ENCODE measurements at regions not wholly inside any gene's neighbourhood (a gene's known extent, or its start where the extent isn't known, plus 50 kb on each side); places are given as distances from the start of the nearest gene placed in this dataset.

DNA sequence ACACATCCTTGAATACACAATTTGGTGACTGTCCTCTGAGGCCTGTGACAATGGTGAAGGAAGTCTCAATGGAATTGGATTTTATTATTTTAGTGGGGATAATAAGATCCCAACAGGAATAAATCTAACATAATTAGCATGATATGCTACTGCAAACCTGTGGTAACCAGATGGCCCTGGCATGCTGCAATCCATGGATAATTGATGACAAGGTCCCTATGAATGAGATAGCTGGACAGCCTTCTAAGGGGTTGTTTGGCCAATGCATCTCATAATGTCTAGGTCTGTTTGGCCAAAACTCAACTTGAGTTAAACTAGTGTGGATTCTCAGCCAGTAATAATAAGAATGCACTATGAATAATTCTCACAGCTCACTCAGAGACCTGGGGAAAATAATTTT lies 145.3 kb upstream of the GALNTL6 start:
- Histone ChIP-seq H3K9me3 (ENCODE audit: control insufficient read depth, low read depth, low read length) (no peaks in the 10 kb centered on the region), H3K36me3 (ENCODE audit: control insufficient read depth in 2 of 2, extremely low read depth in 1 of 2, insufficient read depth in 2 of 2, low read length in 2 of 2) (no peaks in the 10 kb centered on the region), H3K9ac (ENCODE audit: control insufficient read depth, extremely low read depth, insufficient read depth, low read length) (no peak overlapping the region), H3K4me3 (ENCODE audit: control insufficient read depth in 2 of 3, extremely low read depth in 1 of 3, insufficient read depth in 2 of 3, low read depth in 1 of 3, low read length in 3 of 3) (no peak overlapping the region), H3K27ac (ENCODE audit: control insufficient read depth, insufficient read depth, low read length) (no peak overlapping the region), H3K4me1 (ENCODE audit: control insufficient read depth, extremely low read depth, insufficient read depth, low read length) (no peaks in the 10 kb centered on the region), H2AFZ (ENCODE audit: control insufficient read depth, low read length) (no peak overlapping the region), H3K79me2 (ENCODE audit: control insufficient read depth, insufficient read depth, low read length) (no peaks in the 10 kb centered on the region), H3K27me3 (ENCODE audit: control insufficient read depth, extremely low read depth, insufficient read depth, low read length) (no peaks in the 10 kb centered on the region), H4K20me1 (ENCODE audit: control insufficient read depth, extremely low read depth, insufficient read depth, low read length) (no peaks in the 10 kb centered on the region), H3K9me1 (ENCODE audit: control insufficient read depth, extremely low read depth, insufficient read depth, low read length) (no peaks in the 10 kb centered on the region), H3K4me2 (ENCODE audit: control insufficient read depth, extremely low read depth, insufficient read depth, low read depth, low read length) (no peak overlapping the region)
- TF ChIP-seq EZH2 (IDR thresholded peaks at IDR 0.05; ENCODE audit: low read length) = no peak
- TF ChIP-seq, protein P1, sequence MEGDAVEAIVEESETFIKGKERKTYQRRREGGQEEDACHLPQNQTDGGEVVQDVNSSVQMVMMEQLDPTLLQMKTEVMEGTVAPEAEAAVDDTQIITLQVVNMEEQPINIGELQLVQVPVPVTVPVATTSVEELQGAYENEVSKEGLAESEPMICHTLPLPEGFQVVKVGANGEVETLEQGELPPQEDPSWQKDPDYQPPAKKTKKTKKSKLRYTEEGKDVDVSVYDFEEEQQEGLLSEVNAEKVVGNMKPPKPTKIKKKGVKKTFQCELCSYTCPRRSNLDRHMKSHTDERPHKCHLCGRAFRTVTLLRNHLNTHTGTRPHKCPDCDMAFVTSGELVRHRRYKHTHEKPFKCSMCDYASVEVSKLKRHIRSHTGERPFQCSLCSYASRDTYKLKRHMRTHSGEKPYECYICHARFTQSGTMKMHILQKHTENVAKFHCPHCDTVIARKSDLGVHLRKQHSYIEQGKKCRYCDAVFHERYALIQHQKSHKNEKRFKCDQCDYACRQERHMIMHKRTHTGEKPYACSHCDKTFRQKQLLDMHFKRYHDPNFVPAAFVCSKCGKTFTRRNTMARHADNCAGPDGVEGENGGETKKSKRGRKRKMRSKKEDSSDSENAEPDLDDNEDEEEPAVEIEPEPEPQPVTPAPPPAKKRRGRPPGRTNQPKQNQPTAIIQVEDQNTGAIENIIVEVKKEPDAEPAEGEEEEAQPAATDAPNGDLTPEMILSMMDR (optimal IDR thresholded peaks at IDR 0.05 in 1 of 3, IDR thresholded peaks at IDR 0.05 in 1 of 3, conservative IDR thresholded peaks at IDR 0.05 in 1 of 3; ENCODE audit: extremely low read depth in 1 of 3, insufficient read depth in 2 of 3, low read length in 3 of 3) = no peak
- no peak for FAIRE-seq
- no peak for DNase-seq (ENCODE audit: low read depth, low spot score)
- dilution Hi-C loops (cut with MboI; ENCODE audit: extremely low pct_ligation_motif_present, low sequenced_read_pairs) = no loop called here

DNA sequence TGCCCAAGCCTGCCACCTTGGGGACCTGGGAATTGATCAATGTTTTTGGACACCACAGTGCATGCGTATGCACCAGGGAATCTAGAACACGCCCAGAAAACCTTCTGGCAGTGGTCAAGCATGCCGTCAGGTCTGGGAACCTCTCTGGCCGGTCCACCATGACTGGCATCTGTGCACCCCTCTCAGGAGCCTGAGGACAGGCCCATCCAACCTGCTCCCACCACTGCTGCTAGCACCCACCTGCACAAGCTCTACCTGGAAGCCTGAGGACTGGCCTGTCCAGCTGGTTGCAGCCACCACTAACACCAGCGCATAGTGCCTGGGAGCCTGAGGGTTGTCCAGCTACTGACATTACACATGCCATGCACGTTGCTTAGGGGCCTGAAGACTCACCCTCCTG lies 162.1 kb upstream of the GALNTL6 start:
- H3K9me3 ChIP-seq (ENCODE audit: control insufficient read depth, low read depth, low read length) = no peaks in the 10 kb centered on the region
- no peaks in the 10 kb centered on the region for H3K27me3 ChIP-seq (ENCODE audit: control insufficient read depth, extremely low read depth, insufficient read depth, low read length)
- no peak overlapping the region for H3K27ac ChIP-seq (ENCODE audit: control insufficient read depth, insufficient read depth, low read length)
- H3K79me2 ChIP-seq (ENCODE audit: control insufficient read depth, insufficient read depth, low read length) = no peaks in the 10 kb centered on the region
- TF ChIP-seq, protein P1 (optimal IDR thresholded peaks at IDR 0.05 in 1 of 3, IDR thresholded peaks at IDR 0.05 in 1 of 3, conservative IDR thresholded peaks at IDR 0.05 in 1 of 3; ENCODE audit: extremely low read depth in 1 of 3, insufficient read depth in 2 of 3, low read length in 3 of 3) = no peak
- TF ChIP-seq EZH2 (IDR thresholded peaks at IDR 0.05; ENCODE audit: low read length) = no peak
- H2AFZ ChIP-seq (ENCODE audit: control insufficient read depth, low read length) = no peak overlapping the region
- H4K20me1 ChIP-seq (ENCODE audit: control insufficient read depth, extremely low read depth, insufficient read depth, low read length) = no peaks in the 10 kb centered on the region
- dilution Hi-C loops (cut with MboI; ENCODE audit: extremely low pct_ligation_motif_present, low sequenced_read_pairs) = no loop called here
- no peaks in the 10 kb centered on the region for H3K36me3 ChIP-seq (ENCODE audit: control insufficient read depth in 2 of 2, extremely low read depth in 1 of 2, insufficient read depth in 2 of 2, low read length in 2 of 2)
- no peak overlapping the region for H3K4me3 ChIP-seq (ENCODE audit: control insufficient read depth in 2 of 3, extremely low read depth in 1 of 3, insufficient read depth in 2 of 3, low read depth in 1 of 3, low read length in 3 of 3)
- no peaks in the 10 kb centered on the region for H3K9me1 ChIP-seq (ENCODE audit: control insufficient read depth, extremely low read depth, insufficient read depth, low read length)
- H3K9ac ChIP-seq (ENCODE audit: control insufficient read depth, extremely low read depth, insufficient read depth, low read length) = no peak overlapping the region
- no peak for FAIRE-seq
- no peak for DNase-seq (ENCODE audit: low read depth, low spot score)
- no peaks in the 10 kb centered on the region for H3K4me1 ChIP-seq (ENCODE audit: control insufficient read depth, extremely low read depth, insufficient read depth, low read length)
- H3K4me2 ChIP-seq (ENCODE audit: control insufficient read depth, extremely low read depth, insufficient read depth, low read depth, low read length) = no peak overlapping the region
